Cardiac septum (tissue), 1 donor: ENCODE measurements at regions not wholly inside any gene's neighbourhood (a gene's known extent, or its start where the extent isn't known, plus 50 kb on each side); places are given as distances from the start of the nearest gene placed in this dataset.

Experiments
- DNase-seq: peaks from one replicate; pipeline ENCODE4 v3.0.0-alpha.2; 2020; ENCODE audit warnings: low spot score
- intact Hi-C: fragments of 100-400 bp; cut with DNase I; formaldehyde crosslinking; loops from one replicate; pipeline ENCODE4 v1.14.0; 2022
- donor health status: DM: no; HTN: no; CAD: no.

GRCh38 chr11:81420668-81421250, 1312.9 kb downstream of the FAM181B start:
- intact Hi-C loops, result no loop called here
- DNase-seq, result no peak

- no peak for DNase-seq
- intact Hi-C loops, result no loop called here
Measured at GRCh38 chr11:81397316-81397715, 1336.3 kb downstream of the FAM181B start.

DNA sequence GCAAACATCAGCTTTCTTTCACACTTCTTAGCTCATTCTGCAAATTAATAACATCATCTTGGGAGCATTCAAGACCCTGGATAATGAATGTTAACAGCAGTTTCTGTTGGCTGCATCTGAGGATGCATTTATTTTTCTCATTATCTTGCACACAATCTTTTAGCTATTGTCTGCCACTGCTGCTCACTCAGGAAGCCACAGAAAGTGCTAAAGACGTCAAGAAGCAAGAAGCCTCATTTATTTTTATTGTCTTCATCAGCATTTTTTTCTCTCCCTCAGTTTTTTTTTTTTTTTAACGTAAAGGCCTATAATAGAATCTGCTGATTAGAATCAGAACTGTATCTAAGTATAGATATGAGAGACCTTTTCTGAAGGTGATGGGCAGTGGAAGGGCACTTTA, 1339.4 kb downstream of the FAM181B start:
- DNase-seq, result no peak
- intact Hi-C loops, result no loop called here

GRCh38 chr11:81388326-81388725, 1345.3 kb downstream of the FAM181B start:
- DNase-seq, result no peak
- intact Hi-C loops, result no loop called here

- no peak for DNase-seq
- intact Hi-C loops, result no loop called here
Measured at GRCh38 chr11:81380395-81380794, 1353.3 kb downstream of the FAM181B start.

DNA sequence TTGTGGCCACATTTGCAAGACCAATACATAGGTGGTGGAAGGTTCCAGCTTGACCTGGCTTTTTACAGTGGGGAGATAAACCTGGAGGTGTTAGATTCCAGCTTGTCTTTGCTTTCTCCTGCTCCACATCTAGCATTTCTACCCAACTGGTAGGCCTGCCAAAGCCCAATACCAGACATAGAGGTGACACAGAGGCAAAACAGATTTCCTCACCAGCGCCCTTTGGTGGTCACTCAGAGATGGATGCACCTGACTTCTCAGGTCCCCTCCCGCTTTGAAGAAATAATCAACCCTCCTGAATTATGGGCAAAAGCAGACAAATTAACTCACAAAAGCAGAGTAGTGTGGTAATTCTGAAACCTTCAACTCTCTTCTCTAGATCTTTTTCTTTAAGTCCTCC, 1356.2 kb downstream of the FAM181B start:
- intact Hi-C loops, result no loop called here
- DNase-seq, result no peak

- no peak for DNase-seq
- intact Hi-C loops, result no loop called here
Measured at GRCh38 chr11:81373986-81374385, 1359.7 kb downstream of the FAM181B start.

DNA sequence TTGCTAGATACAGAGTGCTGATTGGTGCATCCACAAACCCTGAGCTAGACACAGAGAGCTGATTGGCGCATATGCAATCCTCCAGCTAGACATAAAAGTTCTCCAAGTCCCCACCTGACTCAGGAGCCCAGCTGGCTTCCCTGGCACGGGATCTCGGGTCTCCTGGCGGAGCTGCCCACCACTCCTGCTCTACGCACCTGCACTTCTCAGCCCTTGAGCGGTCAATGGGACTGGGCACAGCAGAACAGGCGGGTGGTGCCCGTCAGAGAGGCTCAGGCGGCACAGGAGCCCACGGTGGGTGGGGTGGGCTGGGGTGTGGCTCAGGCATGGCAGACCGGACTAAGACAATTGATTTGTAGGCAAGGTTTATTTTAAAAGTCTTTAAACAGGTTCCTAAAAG, 1365.5 kb downstream of the FAM181B start:
- intact Hi-C loops, result no loop called here
- peak; percentile 72 for DNase-seq

GRCh38 chr11:81365496-81365895, 1368.2 kb downstream of the FAM181B start:
- intact Hi-C loops, result no loop called here
- no peak for DNase-seq

GRCh38 chr11:81359476-81359875, 1374.2 kb downstream of the FAM181B start:
- no peak for DNase-seq
- intact Hi-C loops, result no loop called here

DNA sequence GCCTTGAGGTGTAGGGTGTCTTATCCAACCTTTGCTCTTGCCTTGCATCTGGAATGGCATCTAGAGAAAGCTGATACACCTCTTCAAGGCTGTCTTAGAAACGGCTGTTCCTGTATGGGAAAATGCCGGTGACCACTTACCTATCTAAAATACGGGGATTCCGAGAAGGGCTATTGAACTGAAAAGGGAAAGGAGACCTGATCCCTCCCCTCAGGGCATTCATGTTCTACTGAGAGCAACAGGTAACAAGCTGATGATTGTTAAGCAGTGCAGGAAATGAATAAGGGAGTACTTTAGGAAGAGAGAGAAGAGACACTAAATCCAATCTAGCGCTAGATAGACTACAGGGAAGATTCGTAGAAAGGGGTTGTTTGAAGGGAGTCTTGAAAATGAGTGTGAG, 1388.1 kb downstream of the FAM181B start:
- DNase-seq, result no peak

GRCh38 chr11:81342966-81343365, 1390.7 kb downstream of the FAM181B start:
- intact Hi-C loops, result no loop called here

More for the DNA sequence above, 1388.1 kb downstream of the FAM181B start:
- intact Hi-C loops, result no loop called here

DNA sequence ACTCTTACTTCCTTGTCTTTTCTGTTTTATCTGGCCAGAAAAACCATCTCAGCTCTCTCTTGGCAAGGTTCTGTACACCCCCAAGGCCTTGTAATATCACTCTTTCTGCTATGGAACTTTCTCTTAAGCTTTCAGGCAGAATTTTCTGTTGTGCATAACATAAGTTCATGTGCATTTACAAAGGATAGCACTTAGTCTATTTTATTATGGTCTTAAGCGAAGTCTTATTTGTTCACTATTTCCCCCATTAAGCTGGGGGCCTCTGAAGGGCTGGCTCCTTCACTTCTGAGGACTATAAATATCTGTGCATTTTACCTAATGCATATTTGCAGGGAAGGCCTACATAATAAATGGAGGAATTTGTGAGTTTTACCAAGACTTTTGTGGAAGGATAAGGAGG, 1393.4 kb downstream of the FAM181B start:
- DNase-seq, result no peak
- intact Hi-C loops, result no loop called here

More at GRCh38 chr11:81342966-81343365, 1390.7 kb downstream of the FAM181B start:
- DNase-seq, result no peak

DNA sequence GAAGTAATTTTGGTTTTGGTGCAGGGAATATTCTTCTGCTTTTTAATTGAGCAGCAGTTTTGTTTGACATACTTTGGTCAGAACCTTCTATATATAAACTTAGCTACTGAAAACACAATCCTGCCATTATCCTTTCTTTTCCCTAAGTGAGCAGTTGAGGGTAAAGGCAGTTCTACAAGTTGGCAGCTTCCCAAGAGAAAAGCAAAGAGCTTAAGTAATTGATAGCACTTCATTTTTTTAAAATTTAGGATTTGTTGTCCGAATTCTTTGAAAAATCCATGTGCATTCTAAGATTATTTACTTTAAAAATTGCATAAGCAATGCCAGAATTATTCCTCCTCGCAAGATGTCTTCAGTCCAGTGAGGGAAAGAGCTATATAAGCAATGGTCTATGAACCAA, 1394.1 kb downstream of the FAM181B start:
- intact Hi-C loops, result no loop called here
- DNase-seq, result no peak

GRCh38 chr11:81337756-81338155, 1395.9 kb downstream of the FAM181B start:
- intact Hi-C loops, result no loop called here
- DNase-seq, result no peak

DNA sequence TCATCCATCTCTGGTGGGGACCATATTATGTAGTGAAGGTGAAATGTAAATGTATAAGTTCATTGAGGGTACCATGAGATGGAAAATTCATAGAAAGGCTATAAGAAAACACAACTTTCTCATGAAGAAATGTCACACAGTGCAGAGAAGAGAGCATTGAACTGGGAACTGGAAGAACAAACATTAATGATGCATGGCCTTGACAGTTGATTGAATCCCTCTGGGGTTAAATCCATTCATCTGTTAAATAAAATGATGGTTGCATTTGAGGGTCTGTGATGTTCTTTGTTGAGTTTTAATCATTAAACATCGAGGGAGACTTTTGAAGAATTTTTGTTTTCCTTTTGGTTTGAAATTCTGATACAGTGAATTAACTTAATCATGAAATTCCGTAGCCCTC, 1401.4 kb downstream of the FAM181B start:
- DNase-seq, result no peak
- intact Hi-C loops, result no loop called here

- intact Hi-C loops, result no loop called here
Measured at GRCh38 chr11:81331611-81332235, 1401.9 kb downstream of the FAM181B start.

DNA sequence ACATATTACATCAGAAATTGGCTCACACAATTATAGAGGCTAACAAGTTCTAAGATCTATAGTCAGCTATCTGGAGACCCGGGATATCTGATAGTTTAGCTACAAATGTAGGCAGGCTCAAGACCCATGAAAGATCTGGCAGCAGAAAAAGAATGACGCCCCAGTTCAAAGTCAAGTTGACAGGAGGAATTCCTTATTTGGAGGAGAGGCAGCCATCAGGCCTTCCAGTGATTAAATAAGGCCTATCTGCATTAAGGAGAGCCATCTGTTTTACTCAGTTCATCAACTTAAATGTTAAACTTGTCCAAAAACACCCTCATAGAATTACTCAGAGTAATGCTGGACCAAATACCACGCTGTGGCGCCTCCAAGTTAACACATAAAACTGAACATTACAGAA, 1402.6 kb downstream of the FAM181B start:
- no peak for DNase-seq
- intact Hi-C loops, result no loop called here

More at GRCh38 chr11:81331611-81332235, 1401.9 kb downstream of the FAM181B start:
- DNase-seq, result no peak

GRCh38 chr11:81303038-81303664, 1430.5 kb downstream of the FAM181B start:
- no peak for DNase-seq
- intact Hi-C loops, result no loop called here

DNA sequence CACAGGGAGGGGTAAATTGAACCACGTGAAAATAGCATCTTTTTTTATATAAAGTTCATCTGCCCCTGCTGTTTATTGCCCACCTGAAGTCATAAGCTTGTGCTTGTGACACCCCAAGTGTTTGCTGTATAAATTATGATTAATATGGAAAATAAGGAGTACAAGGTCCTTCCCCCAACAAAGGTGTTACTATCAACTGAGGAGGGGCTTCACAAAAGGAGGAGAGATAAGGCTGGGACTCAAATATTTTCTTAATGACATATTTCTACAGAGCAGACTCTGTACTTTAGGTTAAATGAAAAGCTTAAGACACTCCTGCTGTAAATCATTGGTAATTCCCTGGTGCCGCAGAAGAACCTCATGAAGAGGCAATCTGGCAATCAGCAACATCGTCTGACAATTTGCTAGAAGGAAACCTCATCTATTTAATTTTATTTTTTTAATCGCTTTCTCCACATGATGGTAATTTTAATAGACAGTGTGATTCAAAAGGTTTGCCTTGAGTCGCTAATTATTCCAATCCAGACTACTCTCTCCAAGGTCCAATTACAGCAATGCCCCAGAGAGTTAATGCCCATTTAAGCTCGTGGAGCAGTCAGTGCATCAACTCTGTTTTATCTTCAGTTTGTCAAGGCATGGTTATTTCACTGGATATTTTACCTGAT, 1432.4 kb downstream of the FAM181B start:
- DNase-seq, result no peak
- intact Hi-C loops, result no loop called here

DNA sequence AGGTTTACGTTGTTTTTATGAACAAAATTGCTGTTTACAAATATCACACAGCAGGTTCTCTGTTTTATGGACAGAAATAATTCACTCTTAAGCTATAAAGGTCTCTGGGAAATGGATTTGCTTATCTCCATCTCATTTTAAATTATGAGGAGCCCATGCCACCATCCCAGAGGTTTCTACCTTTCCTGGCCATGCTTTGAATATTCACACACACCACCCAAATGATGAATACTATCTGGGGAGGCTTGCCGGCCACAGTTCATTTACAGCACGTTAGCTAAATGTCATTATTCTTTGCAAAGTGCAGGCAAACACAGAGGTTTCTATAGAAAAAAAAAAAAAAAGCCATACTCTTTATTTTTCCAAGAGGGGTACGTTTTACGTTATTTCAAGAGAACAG, 1446.7 kb downstream of the FAM181B start:
- DNase-seq, result no peak
- intact Hi-C loops, result no loop called here
